Panc1 (cell line): ENCODE measurements at regions not wholly inside any gene's neighbourhood (a gene's known extent, or its start where the extent isn't known, plus 50 kb on each side); places are given as distances from the start of the nearest gene placed in this dataset.

Experiments used
- CTCF ChIP-seq: fragments of 450-650 bp; IDR thresholded peaks from 2 replicates; pipeline ENCODE4 v1.5.1; 2017; ENCODE audit warnings: mild to moderate bottlenecking
- SIN3A ChIP-seq: IDR thresholded peaks from 2 replicates; pipeline ENCODE4 v1.6.1; 2012; ENCODE audit warnings: low read depth, mild to moderate bottlenecking, low read length, moderate library complexity, borderline replicate concordance; ENCODE audit not compliant: insufficient read depth

- no peak for TF ChIP-seq CTCF
- TF ChIP-seq SIN3A: no peak
Observed at GRCh38 chr1:217181756-217182155, 449.1 kb downstream of the GPATCH2 start.
